ENCODE measurements at regions not wholly inside any gene's neighbourhood (a gene's known extent, or its start where the extent isn't known, plus 50 kb on each side); places are given as distances from the start of the nearest gene placed in this dataset.

- TF ChIP-seq CTCF (IDR thresholded peaks at IDR 0.05; ENCODE audit: low read depth, low read length, missing input control) (no peak), RAD21 (IDR thresholded peaks at IDR 0.05) (no peak), YY1 (IDR thresholded peaks at IDR 0.05) (no peak), ZBTB33 (IDR thresholded peaks at IDR 0.05) (no peak), REST (IDR thresholded peaks at IDR 0.05) (no peak), MAX (IDR thresholded peaks at IDR 0.05) (no peak), FOXA1 (IDR thresholded peaks at IDR 0.05) (no peak), TAF1 (conservative IDR thresholded peaks at IDR 0.05) (no peak), RXRA (IDR thresholded peaks at IDR 0.05) (no peak), ATF3 (IDR thresholded peaks at IDR 0.05) (no peak), JUND (IDR thresholded peaks at IDR 0.05) (no peak), GABPA (IDR thresholded peaks at IDR 0.05 in 1 of 2, conservative IDR thresholded peaks at IDR 0.05 in 1 of 2) (no peak), EGR1 (IDR thresholded peaks at IDR 0.05; ENCODE audit: low read depth in 2 of 2) (no peak)
Observed at GRCh38 chr3:137349557-137350348, 392.0 kb downstream of the IL20RB start.

Measured in liver (tissue), 3 donors.